ENCODE measurements at regions not wholly inside any gene's neighbourhood (a gene's known extent, or its start where the extent isn't known, plus 50 kb on each side); places are given as distances from the start of the nearest gene placed in this dataset.

DNA sequence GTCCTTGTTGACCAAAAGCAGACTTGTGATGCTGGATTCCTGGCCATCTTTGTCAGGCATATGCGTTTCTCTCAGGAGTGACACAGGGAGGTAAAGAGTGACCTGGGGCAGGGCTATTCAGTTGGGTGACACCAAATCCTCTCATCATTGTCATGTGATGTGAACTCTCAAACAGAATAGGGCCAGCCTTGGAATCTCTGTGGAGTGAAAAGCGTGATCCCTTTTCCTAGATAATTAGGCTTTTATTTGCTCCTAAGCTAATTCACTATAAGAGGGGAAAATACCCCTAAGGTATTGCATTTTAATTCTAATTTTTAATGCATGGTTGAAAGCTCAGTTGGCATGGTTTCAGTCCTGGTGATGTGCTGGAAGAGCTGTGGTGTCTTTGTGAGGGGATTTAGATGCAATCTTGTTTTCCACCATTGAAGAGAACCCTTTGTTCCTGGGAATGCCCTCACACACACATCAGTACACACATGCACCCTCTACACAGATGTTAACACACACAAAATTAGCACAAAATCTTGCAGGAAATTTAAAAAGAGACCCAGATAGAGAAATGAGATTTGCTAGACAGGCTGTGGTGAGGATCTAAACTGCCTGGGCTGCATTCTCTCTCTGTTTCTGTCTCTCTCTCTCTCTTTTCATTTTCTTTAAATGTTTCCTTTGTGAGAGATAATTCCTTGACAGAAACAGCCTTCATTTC, 349.9 kb downstream of the TSN start:
- Histone ChIP-seq H3K27me3 (ENCODE audit: insufficient read depth, poor library complexity, severe bottlenecking) (no peaks in the 10 kb centered on the region), H3K27ac (replicated peaks) (no peak overlapping the region), H3K4me3 (replicated peaks; ENCODE audit: insufficient read depth, low read length) (no peak overlapping the region)
- no peak for DNase-seq (ENCODE audit: low read depth in 1 of 2, low spot score in 1 of 2)
- TF ChIP-seq SPI1 (IDR thresholded peaks at IDR 0.05; ENCODE audit: borderline replicate concordance, low read depth) (no peak), GABPA (IDR thresholded peaks at IDR 0.05; ENCODE audit: low read depth) (no peak), POLR2AphosphoS5 (IDR thresholded peaks at IDR 0.05; ENCODE audit: low read depth) (no peak)
- TF ChIP-seq, protein P1, sequence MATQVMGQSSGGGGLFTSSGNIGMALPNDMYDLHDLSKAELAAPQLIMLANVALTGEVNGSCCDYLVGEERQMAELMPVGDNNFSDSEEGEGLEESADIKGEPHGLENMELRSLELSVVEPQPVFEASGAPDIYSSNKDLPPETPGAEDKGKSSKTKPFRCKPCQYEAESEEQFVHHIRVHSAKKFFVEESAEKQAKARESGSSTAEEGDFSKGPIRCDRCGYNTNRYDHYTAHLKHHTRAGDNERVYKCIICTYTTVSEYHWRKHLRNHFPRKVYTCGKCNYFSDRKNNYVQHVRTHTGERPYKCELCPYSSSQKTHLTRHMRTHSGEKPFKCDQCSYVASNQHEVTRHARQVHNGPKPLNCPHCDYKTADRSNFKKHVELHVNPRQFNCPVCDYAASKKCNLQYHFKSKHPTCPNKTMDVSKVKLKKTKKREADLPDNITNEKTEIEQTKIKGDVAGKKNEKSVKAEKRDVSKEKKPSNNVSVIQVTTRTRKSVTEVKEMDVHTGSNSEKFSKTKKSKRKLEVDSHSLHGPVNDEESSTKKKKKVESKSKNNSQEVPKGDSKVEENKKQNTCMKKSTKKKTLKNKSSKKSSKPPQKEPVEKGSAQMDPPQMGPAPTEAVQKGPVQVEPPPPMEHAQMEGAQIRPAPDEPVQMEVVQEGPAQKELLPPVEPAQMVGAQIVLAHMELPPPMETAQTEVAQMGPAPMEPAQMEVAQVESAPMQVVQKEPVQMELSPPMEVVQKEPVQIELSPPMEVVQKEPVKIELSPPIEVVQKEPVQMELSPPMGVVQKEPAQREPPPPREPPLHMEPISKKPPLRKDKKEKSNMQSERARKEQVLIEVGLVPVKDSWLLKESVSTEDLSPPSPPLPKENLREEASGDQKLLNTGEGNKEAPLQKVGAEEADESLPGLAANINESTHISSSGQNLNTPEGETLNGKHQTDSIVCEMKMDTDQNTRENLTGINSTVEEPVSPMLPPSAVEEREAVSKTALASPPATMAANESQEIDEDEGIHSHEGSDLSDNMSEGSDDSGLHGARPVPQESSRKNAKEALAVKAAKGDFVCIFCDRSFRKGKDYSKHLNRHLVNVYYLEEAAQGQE (IDR thresholded peaks at IDR 0.05; ENCODE audit: insufficient replicate concordance, low read depth), result no peak
- TF ChIP-seq, protein P2, sequence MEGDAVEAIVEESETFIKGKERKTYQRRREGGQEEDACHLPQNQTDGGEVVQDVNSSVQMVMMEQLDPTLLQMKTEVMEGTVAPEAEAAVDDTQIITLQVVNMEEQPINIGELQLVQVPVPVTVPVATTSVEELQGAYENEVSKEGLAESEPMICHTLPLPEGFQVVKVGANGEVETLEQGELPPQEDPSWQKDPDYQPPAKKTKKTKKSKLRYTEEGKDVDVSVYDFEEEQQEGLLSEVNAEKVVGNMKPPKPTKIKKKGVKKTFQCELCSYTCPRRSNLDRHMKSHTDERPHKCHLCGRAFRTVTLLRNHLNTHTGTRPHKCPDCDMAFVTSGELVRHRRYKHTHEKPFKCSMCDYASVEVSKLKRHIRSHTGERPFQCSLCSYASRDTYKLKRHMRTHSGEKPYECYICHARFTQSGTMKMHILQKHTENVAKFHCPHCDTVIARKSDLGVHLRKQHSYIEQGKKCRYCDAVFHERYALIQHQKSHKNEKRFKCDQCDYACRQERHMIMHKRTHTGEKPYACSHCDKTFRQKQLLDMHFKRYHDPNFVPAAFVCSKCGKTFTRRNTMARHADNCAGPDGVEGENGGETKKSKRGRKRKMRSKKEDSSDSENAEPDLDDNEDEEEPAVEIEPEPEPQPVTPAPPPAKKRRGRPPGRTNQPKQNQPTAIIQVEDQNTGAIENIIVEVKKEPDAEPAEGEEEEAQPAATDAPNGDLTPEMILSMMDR (IDR thresholded peaks at IDR 0.05; ENCODE audit: insufficient read depth, low read length), result no peak

DNA sequence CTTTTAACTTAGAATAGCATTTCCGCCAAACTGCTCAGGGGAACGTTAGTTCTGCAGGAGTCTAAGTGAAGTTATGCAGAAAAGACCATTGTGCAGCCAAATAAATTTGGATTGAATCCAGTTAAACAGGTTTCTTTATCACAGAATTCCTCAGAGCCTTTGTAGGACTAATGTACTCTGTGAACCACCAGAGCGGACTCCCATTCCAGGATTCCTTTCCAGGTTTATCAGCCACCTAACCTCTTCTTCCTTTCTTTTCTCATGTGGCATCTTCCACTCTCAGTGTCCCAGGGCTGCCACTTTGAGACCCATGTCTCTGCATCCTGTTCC, 350.4 kb downstream of the TSN start:
- Histone ChIP-seq H3K27ac (replicated peaks) (no peak overlapping the region), H3K4me3 (replicated peaks; ENCODE audit: insufficient read depth, low read length) (no peak overlapping the region), H3K27me3 (ENCODE audit: insufficient read depth, poor library complexity, severe bottlenecking) (no peaks in the 10 kb centered on the region)
- TF ChIP-seq, protein P1 (IDR thresholded peaks at IDR 0.05; ENCODE audit: insufficient replicate concordance, low read depth), result no peak
- TF ChIP-seq POLR2AphosphoS5 (IDR thresholded peaks at IDR 0.05; ENCODE audit: low read depth) (no peak), GABPA (IDR thresholded peaks at IDR 0.05; ENCODE audit: low read depth) (no peak), SPI1 (IDR thresholded peaks at IDR 0.05; ENCODE audit: borderline replicate concordance, low read depth) (no peak)
- TF ChIP-seq, protein P2 (IDR thresholded peaks at IDR 0.05; ENCODE audit: insufficient read depth, low read length), result no peak
- DNase-seq (ENCODE audit: low read depth in 1 of 2, low spot score in 1 of 2), result no peak

DNA sequence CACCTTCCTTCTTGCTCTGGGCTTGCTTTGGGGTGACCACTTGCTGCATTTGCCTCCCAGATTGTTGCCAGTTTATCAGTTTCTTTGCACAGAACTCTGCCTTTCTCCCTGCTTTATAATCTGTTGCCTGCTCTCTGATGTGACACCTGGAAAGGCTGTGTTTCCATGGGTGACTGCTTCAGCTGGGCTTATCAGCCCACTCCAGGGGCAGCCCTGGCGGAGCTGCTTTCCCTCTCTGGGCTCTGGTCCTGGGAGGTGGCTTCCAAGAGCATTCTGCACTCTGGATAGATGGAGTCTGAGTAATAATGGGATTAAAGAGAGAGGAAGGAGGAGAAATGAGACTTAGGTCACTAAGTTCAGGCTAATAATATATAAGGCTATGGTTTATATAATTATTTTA, 352.7 kb downstream of the TSN start:
- H3K27me3 ChIP-seq (ENCODE audit: insufficient read depth, poor library complexity, severe bottlenecking), result peaks cover 2% of the 10 kb centered on the region
- no peak overlapping the region for H3K27ac ChIP-seq (replicated peaks)
- TF ChIP-seq SPI1 (IDR thresholded peaks at IDR 0.05; ENCODE audit: borderline replicate concordance, low read depth) (no peak), GABPA (IDR thresholded peaks at IDR 0.05; ENCODE audit: low read depth) (no peak), POLR2AphosphoS5 (IDR thresholded peaks at IDR 0.05; ENCODE audit: low read depth) (no peak)
- TF ChIP-seq, protein P2 (IDR thresholded peaks at IDR 0.05; ENCODE audit: insufficient read depth, low read length), result no peak
- TF ChIP-seq, protein P1 (IDR thresholded peaks at IDR 0.05; ENCODE audit: insufficient replicate concordance, low read depth), result no peak
- H3K4me3 ChIP-seq (replicated peaks; ENCODE audit: insufficient read depth, low read length), result no peak overlapping the region
- DNase-seq (ENCODE audit: low read depth in 1 of 2, low spot score in 1 of 2), result no peak

Data from HL-60 (cell line).